Endodermal cell (in vitro differentiated cells): ENCODE measurements at regions not wholly inside any gene's neighbourhood (a gene's known extent, or its start where the extent isn't known, plus 50 kb on each side); places are given as distances from the start of the nearest gene placed in this dataset.

Experiments
- DNase-seq: peaks from one replicate; pipeline ENCODE4 v3.0.0-alpha.2; 2017
- H3K27ac ChIP-seq: 2 replicates; pipeline ENCODE4 v1.5.1; 2013; ENCODE audit warnings: mild to moderate bottlenecking, low read depth, low read length, moderate library complexity
- H3K27me3 ChIP-seq: 2 replicates; pipeline ENCODE4 v1.6.1; 2013; ENCODE audit warnings: mild to moderate bottlenecking, low read length, moderate library complexity; ENCODE audit not compliant: insufficient read depth, control insufficient read depth, poor library complexity, severe bottlenecking
- H3K36me3 ChIP-seq: 2 replicates; pipeline ENCODE4 v1.7.0; 2013; ENCODE audit warnings: mild to moderate bottlenecking, low read length, moderate library complexity; ENCODE audit not compliant: control insufficient read depth, insufficient read depth
- H3K4me1 ChIP-seq: one replicate; pipeline ENCODE4 v1.7.0; 2013; ENCODE audit warnings: low read length; ENCODE audit not compliant: control insufficient read depth, insufficient read depth
- H3K4me3 ChIP-seq: 2 replicates; pipeline ENCODE4 v1.5.1; 2013; ENCODE audit warnings: mild to moderate bottlenecking, low read length, moderate library complexity
- H3K9ac ChIP-seq: 2 replicates; pipeline ENCODE4 v1.6.1; 2013; ENCODE audit warnings: mild to moderate bottlenecking, low read length, moderate library complexity; ENCODE audit not compliant: poor library complexity, severe bottlenecking; ENCODE audit errors: extremely low read depth
- H3K9me3 ChIP-seq: 2 replicates; pipeline ENCODE4 v1.6.1; 2013; ENCODE audit warnings: mild to moderate bottlenecking, low read length, moderate library complexity; ENCODE audit not compliant: control insufficient read depth
- H3K27ac Mint-ChIP-seq: 2 replicates; pipeline ENCODE4 v1.8.0; 2020; ENCODE audit warnings: mixed read lengths
- H3K27me3 Mint-ChIP-seq: 2 replicates; pipeline ENCODE4 v1.8.0; 2021; ENCODE audit warnings: mild to moderate bottlenecking, mixed read lengths; ENCODE audit not compliant: insufficient read depth
- H3K36me3 Mint-ChIP-seq: 2 replicates; pipeline ENCODE4 v1.8.0; 2020; ENCODE audit warnings: low read depth, mixed read lengths
- H3K4me1 Mint-ChIP-seq: 2 replicates; pipeline ENCODE4 v1.8.0; 2020; ENCODE audit warnings: mixed read lengths
- H3K4me3 Mint-ChIP-seq: 2 replicates; pipeline ENCODE4 v1.8.0; 2020; ENCODE audit warnings: mild to moderate bottlenecking, moderate library complexity, mixed read lengths
- H3K9me3 Mint-ChIP-seq: 2 replicates; pipeline ENCODE4 v1.8.0; 2020; ENCODE audit warnings: mild to moderate bottlenecking, mixed read lengths
- WGBS, 2 experiments: methylation state at CpG; one replicate each; pipeline versions ENCODE4 v1.1.5 to v1.1.7; 2013; ENCODE audit warnings: missing lambda C conversion rate in 2 of 2, mixed read lengths in 1 of 2; ENCODE audit not compliant: insufficient coverage in 1 of 2, insufficient read length in 1 of 2; 5-methylcytosine and 5-hydroxymethylcytosine counted together
- TF ChIP-seq, protein P1 (sequence below): fragments of 200-600 bp; sonication (generic); conservative IDR thresholded peaks from 2 replicates; pipeline ENCODE4 v1.5.0; 2021; ENCODE audit warnings: antibody characterized with exemption, mild to moderate bottlenecking

DNA sequence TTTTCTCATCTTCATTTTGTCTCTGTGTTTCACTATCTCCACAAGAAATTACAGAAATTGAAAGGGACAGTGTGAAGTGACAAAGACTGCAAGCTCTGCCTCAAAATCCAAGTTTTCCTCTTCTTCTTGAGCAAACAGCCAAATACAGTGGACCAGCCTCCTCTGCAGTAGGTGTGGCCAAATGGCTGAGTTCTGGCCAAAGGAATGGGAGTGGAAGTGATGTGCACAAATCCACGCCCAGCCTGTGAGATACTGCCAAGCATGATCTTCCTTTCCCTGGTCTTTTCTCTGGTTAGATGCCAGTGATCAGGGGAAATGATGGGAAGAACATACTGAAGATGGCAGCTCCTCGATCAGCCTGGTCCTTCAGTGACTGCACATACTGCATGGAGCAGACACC is 111.0 kb upstream of the CPNE4 start:
- TF ChIP-seq, protein P1, sequence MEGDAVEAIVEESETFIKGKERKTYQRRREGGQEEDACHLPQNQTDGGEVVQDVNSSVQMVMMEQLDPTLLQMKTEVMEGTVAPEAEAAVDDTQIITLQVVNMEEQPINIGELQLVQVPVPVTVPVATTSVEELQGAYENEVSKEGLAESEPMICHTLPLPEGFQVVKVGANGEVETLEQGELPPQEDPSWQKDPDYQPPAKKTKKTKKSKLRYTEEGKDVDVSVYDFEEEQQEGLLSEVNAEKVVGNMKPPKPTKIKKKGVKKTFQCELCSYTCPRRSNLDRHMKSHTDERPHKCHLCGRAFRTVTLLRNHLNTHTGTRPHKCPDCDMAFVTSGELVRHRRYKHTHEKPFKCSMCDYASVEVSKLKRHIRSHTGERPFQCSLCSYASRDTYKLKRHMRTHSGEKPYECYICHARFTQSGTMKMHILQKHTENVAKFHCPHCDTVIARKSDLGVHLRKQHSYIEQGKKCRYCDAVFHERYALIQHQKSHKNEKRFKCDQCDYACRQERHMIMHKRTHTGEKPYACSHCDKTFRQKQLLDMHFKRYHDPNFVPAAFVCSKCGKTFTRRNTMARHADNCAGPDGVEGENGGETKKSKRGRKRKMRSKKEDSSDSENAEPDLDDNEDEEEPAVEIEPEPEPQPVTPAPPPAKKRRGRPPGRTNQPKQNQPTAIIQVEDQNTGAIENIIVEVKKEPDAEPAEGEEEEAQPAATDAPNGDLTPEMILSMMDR: no peak
- H3K27me3 ChIP-seq: no peaks in the 10 kb centered on the region
- H3K4me1 Mint-ChIP-seq: no peaks in the 10 kb centered on the region
- no peak overlapping the region for H3K27ac Mint-ChIP-seq
- H3K9ac ChIP-seq: no peak overlapping the region
- H3K9me3 ChIP-seq: no peaks in the 10 kb centered on the region
- no peaks in the 10 kb centered on the region for H3K4me1 ChIP-seq
- no peaks in the 10 kb centered on the region for H3K36me3 Mint-ChIP-seq
- H3K27me3 Mint-ChIP-seq: peaks cover 6% of the 10 kb centered on the region
- no peak overlapping the region for H3K27ac ChIP-seq
- 88 to 100% methylated on average over 1 to 2 of the region's 2 CpGs for WGBS, 2 experiments
- H3K4me3 ChIP-seq: no peak overlapping the region
- H3K4me3 Mint-ChIP-seq: no peak overlapping the region
- no peaks in the 10 kb centered on the region for H3K36me3 ChIP-seq
- no peaks in the 10 kb centered on the region for H3K9me3 Mint-ChIP-seq
- DNase-seq: no peak

DNA sequence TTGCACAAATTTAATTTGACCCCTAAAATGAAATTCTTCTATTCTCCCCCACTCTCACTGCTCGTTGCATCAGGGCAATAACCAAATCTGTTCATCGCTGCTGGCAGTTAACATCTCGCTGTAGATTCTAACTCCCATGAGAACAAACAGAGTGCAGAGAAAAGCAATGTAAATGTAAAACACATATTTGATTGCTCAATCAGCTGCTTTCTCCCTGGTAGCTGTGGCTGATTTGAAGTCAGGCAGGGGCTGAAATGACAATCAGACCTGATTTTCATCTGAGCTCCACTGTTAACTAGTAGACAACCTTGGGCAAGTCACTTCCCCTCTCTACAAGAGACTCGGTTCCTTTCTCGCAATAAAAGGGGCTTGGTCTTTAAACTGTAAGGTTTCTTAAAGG is 119.8 kb upstream of the CPNE4 start:
- Histone ChIP-seq H3K9ac (no peak overlapping the region), H3K4me3 (no peak overlapping the region), H3K27me3 (no peaks in the 10 kb centered on the region), H3K36me3 (no peaks in the 10 kb centered on the region), H3K9me3 (no peaks in the 10 kb centered on the region), H3K27ac (no peak overlapping the region), H3K4me1 (no peaks in the 10 kb centered on the region)
- Mint-ChIP-seq H3K9me3 (no peaks in the 10 kb centered on the region), H3K36me3 (no peaks in the 10 kb centered on the region), H3K27ac (no peak overlapping the region), H3K4me1 (no peaks in the 10 kb centered on the region), H3K27me3 (no peaks in the 10 kb centered on the region), H3K4me3 (no peak overlapping the region)
- TF ChIP-seq, protein P1: no peak
- no peak for DNase-seq
- 93 to 100% methylated on average over 4 to 5 of the region's 5 CpGs for whole genome bisulfite sequencing, 2 experiments

DNA sequence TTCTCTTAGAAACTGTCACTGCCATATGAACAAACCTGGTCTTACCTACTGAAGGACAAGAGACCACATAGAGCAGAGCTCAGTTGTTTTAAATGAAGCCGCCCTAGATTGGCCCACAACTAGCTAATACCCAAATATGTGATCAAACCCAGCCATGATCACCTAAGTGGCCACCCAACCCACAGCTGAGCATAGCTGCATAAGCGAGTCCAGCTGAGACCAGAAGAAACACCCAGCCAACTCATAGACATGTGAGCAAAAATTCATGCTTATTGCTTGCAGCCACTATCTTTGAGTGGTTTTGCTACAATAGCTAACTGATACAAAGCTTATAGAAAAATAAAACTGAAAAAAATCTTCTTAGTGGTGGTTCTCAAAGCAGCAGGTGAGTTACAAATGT is 124.3 kb upstream of the CPNE4 start:
- Histone ChIP-seq H3K36me3 (no peaks in the 10 kb centered on the region), H3K27me3 (no peaks in the 10 kb centered on the region), H3K4me3 (no peak overlapping the region), H3K4me1 (no peaks in the 10 kb centered on the region), H3K27ac (no peak overlapping the region), H3K9ac (no peak overlapping the region), H3K9me3 (no peaks in the 10 kb centered on the region)
- Mint-ChIP-seq H3K4me3 (no peak overlapping the region), H3K36me3 (no peaks in the 10 kb centered on the region), H3K4me1 (no peaks in the 10 kb centered on the region), H3K9me3 (no peaks in the 10 kb centered on the region), H3K27me3 (no peaks in the 10 kb centered on the region), H3K27ac (no peak overlapping the region)
- no peak for DNase-seq
- TF ChIP-seq, protein P1: no peak
- WGBS, 2 experiments: 81 to 100% methylated on average over 1 to 2 of the region's 2 CpGs
